AG10803 (cell line): ENCODE measurements at regions not wholly inside any gene's neighbourhood (a gene's known extent, or its start where the extent isn't known, plus 50 kb on each side); places are given as distances from the start of the nearest gene placed in this dataset.
"Not testable (repeated sequence)": the region's sequence is repeated elsewhere in the genome, so short reads cannot be mapped to it uniquely, and the experiment has no call there.

Experiments
- DNase-seq: peaks from one replicate; pipeline ENCODE4 v3.0.0; 2010; ENCODE audit warnings: low read depth
- H3K4me3 ChIP-seq: 2 replicates; pipeline ENCODE4 v1.5.1; 2011; ENCODE audit warnings: mild to moderate bottlenecking, low read length, control low read depth
- TF ChIP-seq, protein P1 (sequence below): conservative IDR thresholded peaks from 2 replicates; pipeline ENCODE4 v1.5.1; 2011; ENCODE audit warnings: mild to moderate bottlenecking, low read length, control low read depth, inconsistent platforms

DNA sequence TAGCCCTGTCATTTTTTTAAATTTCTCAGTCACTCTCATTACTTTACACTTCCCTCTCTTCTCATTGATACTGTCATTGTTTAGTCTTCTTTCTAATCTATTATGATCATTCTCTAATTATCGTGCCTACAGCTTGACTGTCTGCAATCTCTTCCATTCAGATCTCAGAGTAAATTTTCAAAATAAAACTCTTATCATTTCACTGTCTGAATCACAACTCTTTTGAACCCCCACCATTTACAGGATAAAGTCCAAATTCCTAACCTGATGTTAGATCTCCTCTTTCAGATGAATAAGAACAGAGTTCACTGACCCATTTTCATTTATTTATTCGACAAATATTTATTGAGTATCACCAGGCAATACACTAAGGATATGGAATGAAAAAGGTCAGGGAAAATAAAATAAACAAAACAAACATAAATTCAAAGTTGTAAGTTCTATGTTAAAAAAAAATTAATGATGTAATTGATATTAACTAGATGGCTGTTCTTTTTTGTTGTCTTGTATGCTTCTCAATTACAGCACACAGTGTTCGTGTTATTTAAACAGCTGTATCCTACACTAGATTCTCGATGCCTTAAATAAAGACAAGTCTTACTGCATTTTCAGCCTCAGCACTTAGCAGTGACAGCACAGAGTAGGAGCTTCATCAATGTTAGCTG, 631.0 kb downstream of the IRS1 start:
- no peak overlapping the region for H3K4me3 ChIP-seq
- TF ChIP-seq, protein P1, sequence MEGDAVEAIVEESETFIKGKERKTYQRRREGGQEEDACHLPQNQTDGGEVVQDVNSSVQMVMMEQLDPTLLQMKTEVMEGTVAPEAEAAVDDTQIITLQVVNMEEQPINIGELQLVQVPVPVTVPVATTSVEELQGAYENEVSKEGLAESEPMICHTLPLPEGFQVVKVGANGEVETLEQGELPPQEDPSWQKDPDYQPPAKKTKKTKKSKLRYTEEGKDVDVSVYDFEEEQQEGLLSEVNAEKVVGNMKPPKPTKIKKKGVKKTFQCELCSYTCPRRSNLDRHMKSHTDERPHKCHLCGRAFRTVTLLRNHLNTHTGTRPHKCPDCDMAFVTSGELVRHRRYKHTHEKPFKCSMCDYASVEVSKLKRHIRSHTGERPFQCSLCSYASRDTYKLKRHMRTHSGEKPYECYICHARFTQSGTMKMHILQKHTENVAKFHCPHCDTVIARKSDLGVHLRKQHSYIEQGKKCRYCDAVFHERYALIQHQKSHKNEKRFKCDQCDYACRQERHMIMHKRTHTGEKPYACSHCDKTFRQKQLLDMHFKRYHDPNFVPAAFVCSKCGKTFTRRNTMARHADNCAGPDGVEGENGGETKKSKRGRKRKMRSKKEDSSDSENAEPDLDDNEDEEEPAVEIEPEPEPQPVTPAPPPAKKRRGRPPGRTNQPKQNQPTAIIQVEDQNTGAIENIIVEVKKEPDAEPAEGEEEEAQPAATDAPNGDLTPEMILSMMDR = no peak
- DNase-seq = no peak

DNA sequence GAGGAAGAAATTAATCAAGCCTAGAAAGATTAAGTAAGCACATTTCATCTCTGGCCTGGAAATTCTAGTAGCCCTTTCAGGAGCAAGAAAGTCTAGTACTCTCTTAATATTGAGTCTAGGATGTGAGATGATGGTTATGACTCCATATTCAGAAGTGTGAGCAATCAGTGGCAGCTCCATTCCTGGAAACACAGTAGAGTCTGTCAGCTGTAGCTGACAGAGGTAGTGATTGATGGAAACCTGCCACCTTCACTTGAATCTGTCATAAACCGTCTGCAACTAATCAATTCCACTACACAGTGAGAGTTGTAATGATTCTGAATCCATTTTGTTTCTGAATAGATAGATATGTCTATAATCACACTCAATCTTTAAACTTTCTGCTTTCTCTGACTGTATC, 635.1 kb downstream of the IRS1 start:
- H3K4me3 ChIP-seq = no peak overlapping the region
- TF ChIP-seq, protein P1 = no peak
- no peak for DNase-seq

DNA sequence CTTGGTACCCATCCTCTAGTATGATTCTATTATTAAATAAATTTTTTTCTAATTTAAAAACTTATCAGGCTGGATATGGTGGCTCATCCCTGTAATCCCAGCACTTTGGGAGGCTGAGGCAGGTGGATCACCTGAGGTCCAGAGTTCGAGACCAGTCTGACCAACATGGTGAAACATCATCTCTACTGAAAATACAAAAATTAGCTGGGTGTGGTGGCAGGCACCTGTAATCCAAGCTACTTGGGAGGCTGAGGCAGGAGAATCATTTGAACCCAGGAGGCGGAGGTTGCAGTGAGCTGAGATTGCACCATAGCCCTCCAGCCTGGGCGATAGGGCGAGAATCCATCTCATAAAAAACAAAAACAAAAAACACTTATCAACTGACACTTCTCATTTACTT, 639.0 kb downstream of the IRS1 start:
- not testable (repeated sequence) for DNase-seq, H3K4me3 ChIP-seq

DNA sequence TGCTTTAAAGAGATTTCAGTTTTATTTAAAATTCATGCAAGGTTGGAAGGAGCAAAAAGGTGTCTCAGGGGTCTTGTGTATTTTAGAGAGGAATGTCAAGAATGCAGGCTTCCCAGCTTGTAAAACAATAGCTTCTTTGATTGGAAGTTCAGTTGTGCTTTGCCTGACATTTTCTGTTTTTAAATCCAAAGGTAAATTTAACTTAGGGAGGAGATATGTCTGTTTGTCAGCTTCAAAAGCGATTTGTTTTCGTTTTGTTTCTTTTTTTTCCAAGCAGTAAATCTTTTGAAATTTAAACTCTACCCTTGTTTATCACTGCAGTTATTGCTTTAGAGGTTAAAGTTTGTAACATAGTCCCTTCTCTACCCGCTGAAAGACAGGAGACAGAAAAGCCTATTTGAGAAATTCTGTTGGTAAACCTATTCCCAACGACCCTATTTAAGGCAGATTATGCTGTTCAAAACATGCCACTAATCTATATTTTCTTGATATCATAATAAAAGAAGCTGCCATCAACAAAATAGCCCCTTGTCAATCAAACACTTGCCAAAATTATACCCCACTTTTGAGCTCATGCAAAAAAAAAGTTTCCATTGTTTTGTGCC, 639.6 kb downstream of the IRS1 start:
- TF ChIP-seq, protein P1 = no peak
- no peak for DNase-seq
- no peak overlapping the region for H3K4me3 ChIP-seq

DNA sequence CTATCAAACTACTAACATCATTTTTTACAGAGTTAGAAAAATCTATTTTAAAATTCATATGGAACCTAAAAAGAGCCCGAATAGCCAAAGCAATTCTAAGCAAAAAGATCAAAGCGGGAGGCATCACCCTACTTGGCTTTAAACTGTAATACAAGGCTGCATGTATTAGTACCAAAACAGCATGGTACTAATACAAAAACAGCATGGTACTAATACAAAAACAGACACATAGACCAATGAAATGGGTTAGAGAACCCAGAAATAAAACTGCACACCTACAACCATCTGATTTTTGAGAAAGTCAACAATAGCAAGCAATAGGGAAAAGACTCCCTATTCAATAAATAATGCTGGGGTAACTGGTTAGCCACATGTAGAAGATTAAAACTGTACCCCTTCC, 640.7 kb downstream of the IRS1 start:
- DNase-seq = no peak
- H3K4me3 ChIP-seq = no peak overlapping the region
- TF ChIP-seq, protein P1 = no peak

DNA sequence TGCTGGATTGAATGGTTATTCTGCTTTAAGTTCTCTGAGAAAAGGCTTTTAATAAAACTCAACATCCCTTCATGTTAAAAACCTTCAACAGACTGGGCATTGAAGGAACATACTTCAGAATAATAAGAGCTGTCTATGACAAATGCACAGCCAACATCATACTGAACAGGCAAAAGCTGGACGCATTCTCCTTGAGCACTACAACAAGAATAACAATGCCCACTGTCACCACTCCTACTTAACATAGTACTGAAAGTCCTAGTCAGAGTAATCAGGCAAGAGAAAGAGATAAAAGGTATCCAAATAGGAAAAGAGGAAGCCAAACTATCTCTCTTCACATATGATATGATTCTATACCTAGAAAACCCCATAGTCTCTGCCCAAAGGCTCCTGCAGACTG, 641.4 kb downstream of the IRS1 start:
- DNase-seq = no peak
- TF ChIP-seq, protein P1 = no peak

DNA sequence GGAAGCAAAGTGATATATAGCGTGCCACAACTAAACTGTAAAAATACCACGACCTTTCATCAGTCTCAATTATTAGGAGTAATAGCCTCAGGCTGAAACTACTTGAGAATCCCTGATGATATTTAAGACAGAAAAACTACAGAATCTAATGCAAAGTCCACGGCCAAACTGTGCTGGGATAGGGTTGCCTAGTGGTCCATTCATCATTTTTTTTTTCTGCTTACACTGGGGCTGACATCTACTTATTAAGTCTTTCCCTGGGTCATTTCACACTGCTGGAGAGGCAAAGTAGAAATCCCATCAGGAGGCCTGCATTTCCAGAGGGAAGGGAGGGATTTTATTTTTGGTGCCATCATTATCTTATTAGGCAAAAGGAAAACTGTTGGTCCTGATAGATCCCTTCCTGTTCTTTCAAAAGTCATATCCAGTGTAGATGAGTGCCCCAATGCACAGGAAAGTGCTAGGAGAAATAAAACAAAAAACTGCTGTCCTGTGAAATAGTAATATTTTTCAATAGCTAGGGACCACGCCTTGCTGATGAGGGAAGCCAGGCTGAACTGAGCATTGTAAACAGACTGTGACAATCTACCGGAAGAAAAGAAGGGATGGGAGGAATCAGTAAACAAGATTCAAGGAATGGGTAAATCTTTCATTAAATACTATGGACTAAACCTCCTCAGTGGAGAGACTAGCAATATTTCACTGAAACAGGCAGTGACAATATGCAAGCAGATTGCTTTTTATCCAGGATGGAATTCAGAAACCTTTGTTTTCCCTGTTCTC, 644.3 kb downstream of the IRS1 start:
- TF ChIP-seq, protein P1 = no peak

More for the DNA sequence above, 641.4 kb downstream of the IRS1 start:
- H3K4me3 ChIP-seq = no peak overlapping the region

More for the DNA sequence above, 644.3 kb downstream of the IRS1 start:
- no peak for DNase-seq
- no peak overlapping the region for H3K4me3 ChIP-seq
